ENCODE measurements at regions not wholly inside any gene's neighbourhood (a gene's known extent, or its start where the extent isn't known, plus 50 kb on each side); places are given as distances from the start of the nearest gene placed in this dataset.

DNA sequence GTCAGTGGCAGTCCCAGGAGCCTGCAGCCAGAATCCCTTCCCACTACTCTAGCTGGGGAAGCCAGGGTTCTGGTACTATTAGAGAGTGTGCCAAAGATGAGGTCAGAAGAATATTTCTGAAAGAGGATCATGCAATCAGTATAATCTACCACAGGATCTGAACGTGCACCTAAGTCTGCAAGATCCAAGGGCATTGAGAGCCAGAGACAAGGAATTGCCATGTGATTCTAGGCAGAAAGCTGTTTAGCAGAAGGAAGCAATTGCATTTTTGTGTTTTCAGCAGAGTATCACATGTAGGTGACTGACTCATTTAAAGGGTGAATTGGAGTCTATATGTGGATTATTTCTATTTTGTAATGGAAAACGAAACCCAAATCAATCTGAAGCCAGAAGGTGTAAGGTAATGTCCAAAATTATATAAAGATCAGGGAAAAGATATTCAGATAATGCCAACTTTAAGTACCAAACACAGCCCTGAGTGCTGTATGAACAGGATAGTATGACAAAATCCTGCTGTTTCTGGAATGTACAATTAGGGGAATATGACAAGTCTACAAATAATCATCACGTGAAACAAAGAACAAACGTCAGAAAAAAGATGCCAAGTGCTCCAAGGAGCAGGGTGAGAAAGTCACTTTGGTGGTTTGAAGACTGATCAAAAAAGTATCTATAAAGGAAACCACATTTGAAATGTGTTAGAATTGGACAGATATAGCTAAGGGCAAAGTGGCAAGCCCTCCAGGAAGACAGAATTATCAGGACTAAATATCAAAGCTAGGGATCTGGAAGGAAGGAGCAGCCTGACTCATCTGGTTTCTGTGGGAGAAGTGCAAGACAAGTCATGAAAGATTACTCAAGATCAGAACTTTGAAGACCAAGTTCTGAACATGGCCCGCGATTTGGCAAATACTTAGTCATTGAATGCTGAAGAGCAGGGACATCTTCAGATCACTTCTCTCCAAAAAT is 1036.6 kb downstream of the NTRK3 start:
- no peak for DNase-seq

DNA sequence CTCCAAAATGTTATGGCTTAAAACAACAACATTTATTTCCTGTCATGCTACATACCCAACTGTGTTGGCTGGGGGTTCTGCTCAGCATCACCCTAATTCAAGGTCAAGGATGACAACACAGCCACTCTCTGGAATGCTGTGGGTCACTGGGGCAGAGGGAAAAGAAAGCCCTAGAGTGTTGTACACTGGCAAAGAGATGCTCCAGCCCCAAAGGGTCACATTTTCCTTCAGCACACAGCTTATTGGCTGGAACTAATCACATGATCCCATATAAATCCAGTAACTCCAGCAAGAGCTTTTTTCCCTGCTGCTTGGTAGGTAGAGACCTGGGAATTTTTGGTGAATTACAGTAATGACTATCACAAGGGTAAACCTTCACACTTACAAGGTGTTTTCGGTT is 1041.4 kb downstream of the NTRK3 start:
- DNase-seq: no peak

GRCh38 chr15:87213626-87214025 is 1042.9 kb downstream of the NTRK3 start:
- no peak for DNase-seq

GRCh38 chr15:87212041-87212440 is 1044.5 kb downstream of the NTRK3 start:
- no peak for DNase-seq

GRCh38 chr15:87211547-87211946 is 1045.0 kb downstream of the NTRK3 start:
- DNase-seq: no peak

GRCh38 chr15:87209891-87210689 is 1046.4 kb downstream of the NTRK3 start:
- DNase-seq: no peak

DNA sequence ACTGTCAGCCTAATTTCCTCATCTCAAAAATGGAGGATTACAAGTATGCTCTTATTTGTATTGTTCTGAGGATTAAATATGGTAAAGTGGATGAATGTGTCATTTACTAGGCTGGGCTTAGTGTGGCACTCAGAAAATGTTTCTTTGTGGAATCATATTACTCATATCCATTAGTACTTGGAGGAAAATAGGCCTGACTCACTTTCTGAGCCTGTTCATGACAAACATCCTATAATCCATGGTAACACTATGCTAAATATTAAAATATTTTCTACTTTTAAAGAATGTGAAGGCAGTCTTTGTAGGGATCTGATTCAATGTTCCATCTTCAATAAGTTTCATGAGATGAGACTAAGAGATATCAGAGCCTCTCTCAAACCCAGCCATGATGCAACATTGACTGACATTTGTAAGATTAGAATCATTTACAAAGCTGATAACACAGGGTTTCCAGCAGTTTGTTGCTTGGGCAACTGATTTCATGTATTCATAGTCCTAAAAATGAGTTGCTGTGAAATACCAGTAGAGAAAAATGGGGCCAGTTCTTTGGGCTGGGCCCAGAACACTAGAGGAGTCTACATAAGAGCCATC is 1048.5 kb downstream of the NTRK3 start:
- DNase-seq: peak; percentile 10

- no peak for DNase-seq
These were observed 1049.3 kb downstream of the NTRK3 start for GRCh38 chr15:87207251-87207650.

DNA sequence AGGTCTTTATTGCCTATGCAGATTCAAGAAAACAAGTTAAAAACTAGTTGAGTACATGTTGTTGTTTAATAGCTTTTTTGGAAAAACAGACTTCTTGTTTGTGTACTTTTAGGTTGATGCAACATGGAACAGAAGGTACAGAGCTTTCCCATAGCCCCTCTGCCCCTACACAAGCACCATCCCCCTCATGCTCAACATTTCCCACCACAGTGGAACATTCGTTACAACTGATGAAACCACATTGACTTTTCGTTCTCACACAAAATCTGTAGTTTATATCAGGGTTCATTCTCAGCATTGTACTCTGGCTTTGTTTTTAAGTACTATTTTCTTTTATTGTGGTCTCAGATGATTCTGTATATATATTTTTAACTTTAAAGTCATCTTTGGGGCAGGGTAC is 1054.6 kb downstream of the NTRK3 start:
- no peak for DNase-seq

GRCh38 chr15:87200149-87200548 is 1056.4 kb downstream of the NTRK3 start:
- DNase-seq: no peak

- no peak for DNase-seq
These were observed 1058.6 kb downstream of the NTRK3 start for GRCh38 chr15:87197981-87198380.

DNA sequence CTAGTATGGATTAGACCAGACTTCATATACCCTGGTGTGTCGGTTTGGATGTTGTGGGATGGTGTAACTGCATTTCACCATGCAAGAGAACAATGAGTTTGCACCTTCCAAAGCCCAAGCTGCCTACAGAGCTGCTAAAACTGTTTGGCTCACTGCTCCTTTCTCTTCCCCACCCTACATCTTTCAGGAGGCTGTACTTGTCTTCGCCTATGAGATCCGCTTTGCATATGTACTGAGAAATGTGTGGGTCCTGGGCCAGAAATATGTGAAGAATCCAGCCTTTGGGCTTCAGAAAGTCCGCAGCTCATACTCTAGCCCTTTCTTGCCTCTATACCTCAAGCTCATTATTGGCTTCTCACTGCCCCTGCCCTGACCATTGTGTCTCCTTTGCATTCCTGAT is 1060.0 kb downstream of the NTRK3 start:
- no peak for DNase-seq

GRCh38 chr15:87193481-87193880 is 1063.1 kb downstream of the NTRK3 start:
- DNase-seq: no peak

- no peak for DNase-seq
These were observed 1088.0 kb downstream of the AGBL1 start for GRCh38 chr15:87167706-87168105.

- DNase-seq: no peak
These were observed 1087.4 kb downstream of the AGBL1 start for GRCh38 chr15:87167055-87167454.

DNA sequence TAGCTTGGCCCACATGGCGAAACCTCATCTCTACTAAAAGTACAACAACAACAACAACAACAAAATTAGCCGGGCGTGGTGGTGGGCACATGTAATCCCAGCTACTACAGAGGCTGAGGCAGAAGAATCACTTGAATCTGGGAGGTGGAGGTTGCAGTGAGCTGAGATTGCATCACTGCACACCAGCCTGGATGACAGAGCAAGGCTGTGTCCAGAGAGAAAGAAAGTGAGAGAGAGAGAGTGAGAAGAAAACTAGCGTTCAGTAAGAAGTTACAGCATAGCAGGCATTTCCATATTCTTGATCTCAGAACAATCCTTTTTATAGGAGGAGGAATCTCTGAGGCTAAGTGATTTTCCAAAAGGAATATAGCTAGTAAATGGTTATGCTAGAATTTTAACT is 1076.1 kb downstream of the AGBL1 start:
- DNase-seq: no peak

DNA sequence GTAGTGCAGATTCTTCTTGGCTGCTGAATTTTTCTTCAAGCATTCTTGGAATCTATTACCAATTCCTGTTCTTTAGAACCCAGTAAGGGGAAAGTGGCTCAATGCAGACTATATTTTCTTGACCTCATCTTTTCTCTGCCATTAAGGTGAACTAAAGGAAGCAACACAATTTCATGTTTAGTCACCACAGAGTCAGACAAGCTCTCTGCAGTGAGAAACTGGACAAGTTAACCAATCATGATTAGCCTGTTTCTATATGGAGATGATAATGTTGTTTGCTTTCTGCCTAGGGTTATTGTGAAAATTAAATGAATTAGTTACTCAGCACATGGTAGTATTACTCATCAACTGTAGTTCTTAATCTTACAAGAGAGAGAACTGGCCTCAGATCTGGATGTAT is 1075.1 kb downstream of the AGBL1 start:
- no peak for DNase-seq

GRCh38 chr15:87151202-87151748 is 1071.6 kb downstream of the AGBL1 start:
- DNase-seq: no peak

DNA sequence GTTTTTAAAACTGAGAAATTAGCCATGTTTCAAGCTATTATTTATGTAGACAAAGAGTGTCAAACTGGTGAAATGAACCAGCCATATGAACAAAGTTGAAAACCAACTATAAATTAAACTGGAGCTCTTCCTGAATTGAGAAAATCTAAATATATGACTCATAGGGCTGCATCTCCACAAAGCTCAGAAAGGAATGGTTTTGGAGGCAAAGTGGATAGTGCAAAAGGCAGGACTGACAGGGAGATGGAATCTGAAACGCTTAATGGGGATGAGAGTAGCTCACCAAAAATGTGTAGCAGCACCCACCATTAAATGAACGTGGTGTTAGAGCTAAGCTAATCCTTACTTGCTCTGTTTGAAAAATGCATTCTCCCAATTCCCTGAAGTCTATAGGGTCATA is 1066.0 kb downstream of the AGBL1 start:
- DNase-seq: no peak

- no peak for DNase-seq
These were observed 1065.1 kb downstream of the AGBL1 start for GRCh38 chr15:87144775-87145174.

DNA sequence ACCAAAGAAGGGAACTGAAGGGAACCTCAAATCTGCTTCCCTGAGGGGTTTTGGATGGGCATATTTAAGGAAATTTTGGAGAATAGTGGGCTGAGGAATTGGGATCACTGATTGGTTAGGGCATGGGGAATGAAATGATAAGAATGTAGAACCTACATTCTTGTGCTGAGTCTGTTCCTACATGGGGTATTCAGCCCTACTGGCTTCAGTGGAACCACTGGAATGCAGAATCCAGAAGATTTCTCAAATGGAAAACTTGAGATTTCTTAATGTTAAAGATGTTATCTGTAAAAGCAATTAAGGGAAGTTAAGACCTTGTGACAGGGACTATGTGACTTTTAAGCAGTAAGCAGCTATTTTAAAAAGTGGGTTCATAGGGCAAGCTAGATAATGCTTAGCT is 1062.4 kb downstream of the AGBL1 start:
- DNase-seq: no peak

DNA sequence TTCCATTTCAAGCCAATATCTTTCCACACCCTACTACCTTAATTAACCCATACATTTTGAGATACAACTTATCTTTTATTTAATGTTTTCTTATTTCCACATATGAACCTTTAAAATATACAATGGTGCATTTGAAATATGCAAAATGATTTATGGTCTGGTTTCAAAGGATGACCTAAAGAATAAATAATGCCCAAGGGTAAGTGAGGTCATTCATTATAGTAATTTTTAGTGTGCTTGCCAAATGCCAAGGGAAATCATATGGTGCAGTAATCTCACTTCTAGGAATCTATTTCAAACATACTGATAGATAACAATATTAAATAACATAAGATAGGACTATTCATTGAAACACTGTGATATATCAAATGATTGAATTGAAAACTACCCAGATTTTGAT is 1055.4 kb downstream of the AGBL1 start:
- DNase-seq: no peak

GRCh38 chr15:87133704-87134103 is 1054.0 kb downstream of the AGBL1 start:
- no peak for DNase-seq
